Keratinocyte (primary cell): ENCODE measurements at regions not wholly inside any gene's neighbourhood (a gene's known extent, or its start where the extent isn't known, plus 50 kb on each side); places are given as distances from the start of the nearest gene placed in this dataset.

Experiments used
- CTCF ChIP-seq, 3 experiments: IDR thresholded peaks in 1 of 3; conservative IDR thresholded peaks in 1 of 3; optimal IDR thresholded peaks in 1 of 3; 2 replicates in 2 of 3; 3 replicates in 1 of 3; pipeline versions ENCODE3 to v1.5.1; 2011; ENCODE audit warnings: low read length in 3 of 3, mild to moderate bottlenecking in 3 of 3, moderate library complexity in 2 of 3, control low read depth in 1 of 3, inconsistent platforms in 1 of 3; ENCODE audit not compliant: insufficient read depth in 2 of 3; ENCODE audit errors: extremely low read depth in 1 of 3
- EZH2 ChIP-seq: IDR thresholded peaks from one replicate; pipeline ENCODE4 v1.6.1; 2012; ENCODE audit warnings: inconsistent platforms, mild to moderate bottlenecking, low read length, moderate library complexity

DNA sequence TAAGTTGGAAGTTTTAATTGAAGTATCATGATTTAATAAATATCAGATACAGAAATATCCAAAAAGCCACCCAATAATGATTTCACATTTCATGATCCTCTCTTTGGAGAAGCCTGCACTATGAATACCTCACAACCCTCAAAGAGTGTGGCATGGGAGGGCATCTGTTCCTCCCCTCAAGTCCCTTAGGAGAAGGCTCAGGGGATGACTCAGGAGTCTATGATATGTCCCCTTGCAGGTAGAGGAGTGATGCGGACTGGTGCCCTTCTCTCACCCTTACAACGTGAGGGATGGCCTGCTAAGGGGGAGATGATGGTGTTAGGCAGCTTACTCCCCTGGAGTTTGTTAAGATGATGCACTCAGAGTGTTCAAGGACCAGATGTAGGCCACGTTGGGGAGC lies 303.3 kb upstream of the DUSP10 start:
- TF ChIP-seq CTCF (optimal IDR thresholded peaks at IDR 0.05 in 1 of 3, IDR thresholded peaks at IDR 0.05 in 1 of 3, conservative IDR thresholded peaks at IDR 0.05 in 1 of 3; ENCODE audit: extremely low read depth in 1 of 3, insufficient read depth in 2 of 3, low read length in 3 of 3): no peak
- TF ChIP-seq EZH2: no peak
